GM12878 (cell line): ENCODE measurements at regions not wholly inside any gene's neighbourhood (a gene's known extent, or its start where the extent isn't known, plus 50 kb on each side); places are given as distances from the start of the nearest gene placed in this dataset.

Experiments
- ATF2 ChIP-seq: IDR thresholded peaks from 2 replicates; pipeline ENCODE4 v1.6.1; 2012; ENCODE audit warnings: low read length, inconsistent platforms
- BCL11A ChIP-seq: IDR thresholded peaks from 2 replicates; pipeline ENCODE4 v1.6.1; 2011; ENCODE audit warnings: low read depth, low read length
- CEBPZ ChIP-seq: fragments of 150-350 bp; IDR thresholded peaks from 2 replicates; pipeline ENCODE4 v1.6.1; 2016; ENCODE audit warnings: low read depth, low read length
- CHD2 ChIP-seq: IDR thresholded peaks from 2 replicates; pipeline ENCODE4 v1.6.1; 2011; ENCODE audit warnings: low read depth, low read length, improper control_type of control experiment, borderline replicate concordance
- DPF2 ChIP-seq: fragments of 450-650 bp; IDR thresholded peaks from 2 replicates; pipeline ENCODE4 v1.6.1; 2017; ENCODE audit warnings: mild to moderate bottlenecking
- HDGF ChIP-seq: fragments of 450-650 bp; IDR thresholded peaks from 2 replicates; pipeline ENCODE4 v1.6.1; 2016; ENCODE audit warnings: antibody characterized with exemption
- KAT2A ChIP-seq: conservative IDR thresholded peaks from 2 replicates; pipeline ENCODE4 v1.6.1; 2011; ENCODE audit warnings: low read depth, low read length; ENCODE audit not compliant: control insufficient read depth
- MAX ChIP-seq: IDR thresholded peaks from 2 replicates; pipeline ENCODE4 v1.6.1; 2012; ENCODE audit warnings: low read depth, low read length, improper control_type of control experiment
- MTA3 ChIP-seq: IDR thresholded peaks from 2 replicates; pipeline ENCODE4 v1.6.1; 2012; ENCODE audit warnings: low read length, inconsistent platforms, borderline replicate concordance
- NFIC ChIP-seq: IDR thresholded peaks from 2 replicates; pipeline ENCODE4 v1.6.1; 2012; ENCODE audit warnings: low read depth, mild to moderate bottlenecking, inconsistent platforms, low read length, moderate library complexity
- NKRF ChIP-seq: fragments of 450-650 bp; conservative IDR thresholded peaks from 2 replicates; pipeline ENCODE4 v1.6.1; 2017; ENCODE audit warnings: mild to moderate bottlenecking, moderate library complexity
- PKNOX1 ChIP-seq: fragments of 450-650 bp; IDR thresholded peaks from 2 replicates; pipeline ENCODE4 v1.6.1; 2016; ENCODE audit warnings: mild to moderate bottlenecking
- POLR2A ChIP-seq: IDR thresholded peaks from 2 replicates; pipeline ENCODE4 v1.6.1; 2011; ENCODE audit warnings: low read depth, mild to moderate bottlenecking, low read length
- POU2F2 ChIP-seq: IDR thresholded peaks from 3 replicates; pipeline ENCODE4 v1.6.1; 2011; ENCODE audit warnings: low read depth, mild to moderate bottlenecking, low read length, borderline replicate concordance
- SRF ChIP-seq, 2 experiments: IDR thresholded peaks; 2 replicates each; pipeline ENCODE4 v1.6.1; 2011; ENCODE audit warnings: low read depth in 2 of 2, low read length in 2 of 2, mild to moderate bottlenecking in 1 of 2, moderate library complexity in 1 of 2
- SUZ12 ChIP-seq: fragments of 200-600 bp; sonication (generic); IDR thresholded peaks from one replicate; pipeline ENCODE4 v1.6.1; 2018; ENCODE audit warnings: antibody characterized with exemption, mild to moderate bottlenecking; ENCODE audit not compliant: unreplicated experiment
- ZNF687 ChIP-seq: fragments of 450-650 bp; IDR thresholded peaks from 2 replicates; pipeline ENCODE4 v1.6.1; 2017; ENCODE audit warnings: mild to moderate bottlenecking, moderate library complexity

- TF ChIP-seq PKNOX1 (no peak), SRF (IDR thresholded peaks at IDR 0.05; ENCODE audit: low read depth in 2 of 2, low read length in 2 of 2) (no peak), HDGF (no peak), NFIC (no peak; the same call in 1 of the 2 replicates), MTA3 (no peak), ZNF687 (peak; percentile 79), NKRF (no peak), POU2F2 (peak; percentile 33; the same call in 1 of the 3 replicates), POLR2A (no peak), ATF2 (0 out of 2 replicates have a peak, but pooled peaks have one; percentile 16), CHD2 (no peak), BCL11A (0 out of 2 replicates have a peak, but pooled peaks have one; percentile 31), CEBPZ (no peak), DPF2 (peak; percentile 37; the same call in 1 of the 2 replicates), SUZ12 (no peak), KAT2A (no peak), MAX (peak; percentile 63; the same call in 1 of the 2 replicates)
Observed at GRCh38 chr2:7835693-7836680, 845.9 kb upstream of the ID2 start (continued).
